Prostate gland (tissue), 2 donors: ENCODE measurements at regions not wholly inside any gene's neighbourhood (a gene's known extent, or its start where the extent isn't known, plus 50 kb on each side); places are given as distances from the start of the nearest gene placed in this dataset.

ENCODE experiments used
- CTCF ChIP-seq, 4 experiments: fragments of 200-600 bp in 2 of 4; fragments of 450-650 bp in 2 of 4; sonication (generic) in 2 of 4; IDR thresholded peaks; 1 replicate in 3 of 4; 2 replicates in 1 of 4; pipeline ENCODE4 v1.5.1; 2016 to 2019; ENCODE audit warnings: antibody characterized with exemption in 4 of 4, mild to moderate bottlenecking in 2 of 4, moderate library complexity in 2 of 4
- POLR2A ChIP-seq: fragments of 450-650 bp; IDR thresholded peaks from one replicate; pipeline ENCODE4 v1.6.1; 2016; ENCODE audit warnings: antibody characterized with exemption, mild to moderate bottlenecking
- POLR2AphosphoS5 ChIP-seq: sonication (generic); formaldehyde crosslinking; IDR thresholded peaks from one replicate; pipeline ENCODE4 v1.6.1; 2017; ENCODE audit warnings: antibody characterized with exemption

- TF ChIP-seq POLR2A: no peak
- no peak for TF ChIP-seq CTCF (IDR thresholded peaks at IDR 0.05)
- no peak for TF ChIP-seq POLR2AphosphoS5
These were observed 471.6 kb upstream of the FTMT start for GRCh38 chr5:121380066-121380465.
